RWPE1 (cell line): ENCODE measurements at regions not wholly inside any gene's neighbourhood (a gene's known extent, or its start where the extent isn't known, plus 50 kb on each side); places are given as distances from the start of the nearest gene placed in this dataset.

Experiments
- CTCF ChIA-PET: fragments of 350-600 bp; sonication (Branson Sonifier 250); formaldehyde crosslinking; extraction: SDS; loops from one replicate; lab custom pipeline; 2021; lab: Yijun Ruan, JAX
- POLR2A ChIA-PET: fragments of 400-600 bp; formaldehyde crosslinking; extraction: SDS; loops from one replicate; lab custom pipeline; 2020; ENCODE audit warnings: antibody characterized with exemption; ENCODE audit not compliant: low non-redundant PET; lab: Yijun Ruan, JAX
- DNase-seq: peaks from one replicate; pipeline ENCODE4 v3.0.0; 2012; ENCODE audit warnings: low spot score
- H3K27ac ChIP-seq: fragments of 450-650 bp; 2 replicates; pipeline ENCODE4 v1.5.1; 2017
- CTCF ChIP-seq: fragments of 450-650 bp; conservative IDR thresholded peaks from 2 replicates; pipeline ENCODE4 v1.5.1; 2017; ENCODE audit warnings: low read depth, mild to moderate bottlenecking

- TF ChIP-seq CTCF, result no peak
- CTCF ChIA-PET, result no interaction called here
- no peak for DNase-seq
- POLR2A ChIA-PET, result no interaction called here
- no peak overlapping the region for H3K27ac ChIP-seq
Observed at GRCh38 chr7:69172357-69173077, 425.8 kb upstream of the AUTS2 start.

GRCh38 chr7:69173341-69173740 is 424.9 kb upstream of the AUTS2 start:
- TF ChIP-seq CTCF, result no peak
- no peak for DNase-seq
- H3K27ac ChIP-seq, result no peak overlapping the region
- CTCF ChIA-PET, result interaction anchor here (0.6 kb wide), 1 partner anchor 986 kb away, joined by 3 read pairs; no protein-coding TSS in a partner anchor
- POLR2A ChIA-PET, result no interaction called here

GRCh38 chr7:69173846-69174245 is 424.4 kb upstream of the AUTS2 start:
- DNase-seq, result no peak
- H3K27ac ChIP-seq, result no peak overlapping the region
- no peak for TF ChIP-seq CTCF
- CTCF ChIA-PET, result interaction anchor here (0.6 kb wide), 2 partner anchors 987 to 1630 kb away, joined by 3 to 5 read pairs; no protein-coding TSS in a partner anchor
- POLR2A ChIA-PET, result no interaction called here

GRCh38 chr7:69176841-69177240 is 421.4 kb upstream of the AUTS2 start:
- DNase-seq, result no peak
- H3K27ac ChIP-seq, result no peak overlapping the region
- no peak for TF ChIP-seq CTCF
- ChIA-PET CTCF (no interaction called here), POLR2A (no interaction called here)

GRCh38 chr7:69177461-69177861 is 420.8 kb upstream of the AUTS2 start:
- POLR2A ChIA-PET, result no interaction called here
- DNase-seq, result no peak
- H3K27ac ChIP-seq, result no peak overlapping the region
- CTCF ChIA-PET, result no interaction called here
- no peak for TF ChIP-seq CTCF

GRCh38 chr7:69177941-69178494 is 420.3 kb upstream of the AUTS2 start:
- no peak overlapping the region for H3K27ac ChIP-seq
- no peak for DNase-seq
- ChIA-PET POLR2A (no interaction called here), CTCF (no interaction called here)
- TF ChIP-seq CTCF, result no peak
